ENCODE measurements at regions not wholly inside any gene's neighbourhood (a gene's known extent, or its start where the extent isn't known, plus 50 kb on each side); places are given as distances from the start of the nearest gene placed in this dataset.

GRCh38 chr20:58097943-58098342, 130.5 kb downstream of the ANKRD60 start:
- TF ChIP-seq CTCF (IDR thresholded peaks at IDR 0.05) (no peak), ZFX (IDR thresholded peaks at IDR 0.05; ENCODE audit: borderline replicate concordance) (no peak)

Data from 22Rv1 (cell line).